IPS-15b (cell line): ENCODE measurements at regions not wholly inside any gene's neighbourhood (a gene's known extent, or its start where the extent isn't known, plus 50 kb on each side); places are given as distances from the start of the nearest gene placed in this dataset.

ENCODE experiments used
- H3K27me3 ChIP-seq: one replicate; pipeline ENCODE4 v1.6.1; 2013; ENCODE audit warnings: low read length; ENCODE audit not compliant: control insufficient read depth, insufficient read depth
- H3K36me3 ChIP-seq: one replicate; pipeline ENCODE4 v1.6.1; 2013; ENCODE audit warnings: low read length; ENCODE audit not compliant: control insufficient read depth, insufficient read depth
- H3K4me1 ChIP-seq: one replicate; pipeline ENCODE4 v1.6.1; 2013; ENCODE audit warnings: mild to moderate bottlenecking, low read length; ENCODE audit not compliant: control insufficient read depth, insufficient read depth
- H3K4me3 ChIP-seq: one replicate; pipeline ENCODE4 v1.5.1; 2013; ENCODE audit warnings: low read depth, low read length
- H3K9ac ChIP-seq: one replicate; pipeline ENCODE4 v1.6.1; 2013; ENCODE audit warnings: low read depth, mild to moderate bottlenecking, low read length
- H3K9me3 ChIP-seq: one replicate; pipeline ENCODE4 v1.6.1; 2013; ENCODE audit warnings: mild to moderate bottlenecking, low read length; ENCODE audit not compliant: control insufficient read depth, insufficient read depth

DNA sequence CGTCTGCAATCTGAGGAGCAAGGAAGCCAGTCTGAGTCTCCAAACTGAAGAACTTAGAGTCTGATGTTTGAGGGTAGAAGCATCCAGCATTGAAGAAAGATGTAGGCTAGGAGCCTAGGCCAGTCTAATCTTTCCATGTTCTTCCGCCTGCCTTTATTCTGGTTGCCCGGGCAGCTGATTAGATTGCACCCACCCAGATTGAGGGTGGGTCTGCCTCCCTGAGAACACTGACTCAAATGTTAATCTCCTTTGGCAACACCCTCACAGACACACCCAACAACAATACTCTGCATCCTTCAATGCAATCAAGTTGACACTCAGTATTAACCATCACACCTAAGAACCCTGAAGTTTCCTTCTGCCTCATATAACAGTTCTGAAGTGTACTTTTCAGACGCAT, 350.1 kb downstream of the RFPL4B start:
- Histone ChIP-seq H3K9me3 (no peaks in the 10 kb centered on the region), H3K36me3 (no peaks in the 10 kb centered on the region), H3K27me3 (no peaks in the 10 kb centered on the region), H3K4me1 (no peaks in the 10 kb centered on the region), H3K9ac (no peak overlapping the region), H3K4me3 (no peak overlapping the region)

DNA sequence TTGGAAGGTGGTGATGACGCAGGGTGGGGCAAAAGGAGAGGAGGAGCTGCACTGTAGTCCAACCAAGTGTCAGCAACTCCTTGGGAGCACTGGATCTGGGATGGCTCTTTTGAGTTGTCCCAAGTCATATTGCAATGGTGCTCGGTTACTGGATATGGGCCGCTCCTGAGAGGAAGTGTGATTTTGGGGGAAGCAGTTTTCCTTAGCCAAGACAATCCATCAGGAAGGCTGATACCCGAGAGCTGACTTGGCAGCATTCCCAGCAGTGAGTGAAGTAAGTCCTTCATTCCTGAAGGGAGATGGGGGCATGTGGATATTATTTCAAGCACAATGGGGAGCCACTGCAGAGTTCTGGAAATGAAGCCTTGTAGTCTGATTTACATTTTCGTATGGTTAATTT, 354.1 kb downstream of the RFPL4B start:
- Histone ChIP-seq H3K27me3 (no peaks in the 10 kb centered on the region), H3K4me3 (no peak overlapping the region), H3K36me3 (no peaks in the 10 kb centered on the region), H3K4me1 (no peaks in the 10 kb centered on the region), H3K9me3 (no peaks in the 10 kb centered on the region), H3K9ac (no peak overlapping the region)

- no peaks in the 10 kb centered on the region for H3K4me1 ChIP-seq
- H3K4me3 ChIP-seq: no peak overlapping the region
- no peaks in the 10 kb centered on the region for H3K27me3 ChIP-seq
- H3K9me3 ChIP-seq: no peaks in the 10 kb centered on the region
- no peaks in the 10 kb centered on the region for H3K36me3 ChIP-seq
- H3K9ac ChIP-seq: no peak overlapping the region
Measured at GRCh38 chr6:112710710-112711109, 363.6 kb downstream of the RFPL4B start.

DNA sequence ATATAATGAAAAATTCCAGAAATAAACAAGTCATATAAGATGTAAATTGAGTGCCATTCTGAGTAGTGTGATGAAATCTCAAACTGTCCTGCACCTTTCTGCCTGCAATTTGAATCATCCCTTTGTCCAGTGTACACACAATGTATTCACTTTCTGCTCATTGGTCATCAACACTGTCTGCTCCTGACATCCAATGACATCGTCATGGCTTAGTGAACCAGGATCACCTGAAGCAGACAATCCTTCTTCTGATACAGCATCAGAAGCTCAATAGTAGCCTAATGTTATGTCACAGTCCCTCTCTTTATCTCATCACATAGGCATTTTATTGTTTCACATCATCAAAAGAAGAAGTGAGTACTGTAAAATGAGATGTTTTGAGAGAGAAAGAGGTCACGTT, 366.3 kb downstream of the RFPL4B start:
- H3K4me1 ChIP-seq: no peaks in the 10 kb centered on the region
- H3K27me3 ChIP-seq: no peaks in the 10 kb centered on the region
- H3K4me3 ChIP-seq: no peak overlapping the region
- H3K36me3 ChIP-seq: no peaks in the 10 kb centered on the region
- no peak overlapping the region for H3K9ac ChIP-seq
- H3K9me3 ChIP-seq: no peaks in the 10 kb centered on the region

DNA sequence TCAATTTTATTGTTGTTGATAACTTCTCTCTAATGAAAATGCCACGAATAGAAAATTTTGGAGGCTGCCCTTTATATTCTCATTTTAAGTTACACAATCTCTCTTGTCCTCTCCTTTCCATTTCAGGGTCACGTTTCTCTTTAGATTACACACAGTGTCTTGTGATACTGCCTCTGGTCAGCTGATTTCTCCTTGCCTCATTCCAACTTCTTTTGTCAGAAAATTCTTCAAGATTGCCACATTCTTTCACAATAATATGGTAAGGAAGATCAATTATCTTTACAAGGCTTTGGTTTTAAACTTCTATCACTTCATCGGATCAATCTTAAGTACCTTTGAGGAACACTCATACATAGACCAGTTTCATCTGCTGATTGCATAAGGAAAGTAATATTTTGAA, 370.3 kb downstream of the RFPL4B start:
- no peak overlapping the region for H3K9ac ChIP-seq
- H3K4me1 ChIP-seq: no peaks in the 10 kb centered on the region
- H3K36me3 ChIP-seq: no peaks in the 10 kb centered on the region
- no peaks in the 10 kb centered on the region for H3K9me3 ChIP-seq
- H3K27me3 ChIP-seq: no peaks in the 10 kb centered on the region
- no peak overlapping the region for H3K4me3 ChIP-seq

DNA sequence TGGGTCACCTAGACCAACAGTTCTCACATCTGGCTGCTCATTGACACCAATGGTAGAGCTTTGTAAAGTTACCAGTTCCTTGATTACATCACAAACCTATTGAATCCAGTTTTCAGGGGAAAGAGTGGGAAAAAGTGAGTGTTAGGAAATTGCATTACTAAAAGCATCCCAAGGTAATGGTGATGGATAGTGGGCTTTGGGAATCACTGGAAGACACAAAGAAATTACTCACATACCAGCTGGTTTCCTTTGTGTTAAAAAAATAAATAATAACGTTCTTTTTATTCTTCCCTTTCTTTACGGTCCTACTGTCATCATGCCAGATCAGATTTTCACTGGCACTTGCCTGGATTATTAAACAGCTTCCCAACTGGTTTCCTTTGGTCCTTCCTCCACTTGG, 370.7 kb downstream of the RFPL4B start:
- no peaks in the 10 kb centered on the region for H3K36me3 ChIP-seq
- H3K4me1 ChIP-seq: no peaks in the 10 kb centered on the region
- no peaks in the 10 kb centered on the region for H3K27me3 ChIP-seq
- no peaks in the 10 kb centered on the region for H3K9me3 ChIP-seq
- H3K9ac ChIP-seq: no peak overlapping the region
- H3K4me3 ChIP-seq: no peak overlapping the region

DNA sequence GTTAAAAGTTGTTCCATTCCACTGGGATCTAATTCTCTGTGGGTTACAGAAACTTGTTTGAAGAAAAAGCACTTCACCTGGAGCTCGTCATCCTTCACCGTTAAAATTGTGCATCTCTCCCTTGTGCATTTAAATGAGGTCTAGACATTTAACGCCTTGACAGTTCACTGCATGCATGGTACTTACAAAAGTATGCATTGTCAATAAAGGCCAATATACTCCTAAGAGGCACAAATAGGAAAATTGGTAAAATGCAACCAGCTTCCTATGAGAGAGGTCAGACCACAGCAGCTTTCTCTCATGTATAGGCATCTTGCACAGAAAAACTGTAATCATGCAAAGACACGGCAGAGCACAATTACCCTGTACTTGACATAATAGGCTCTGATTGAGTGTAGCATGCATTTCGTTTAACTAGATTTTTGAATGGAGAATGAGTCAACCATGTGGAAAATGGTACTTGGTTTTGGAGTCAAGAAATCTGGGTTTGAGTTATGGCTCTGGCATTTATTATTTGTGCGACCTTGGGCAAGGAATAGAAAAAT, 378.5 kb downstream of the RFPL4B start:
- no peak overlapping the region for H3K4me3 ChIP-seq
- no peaks in the 10 kb centered on the region for H3K4me1 ChIP-seq
- no peaks in the 10 kb centered on the region for H3K36me3 ChIP-seq
- H3K27me3 ChIP-seq: no peaks in the 10 kb centered on the region
- H3K9me3 ChIP-seq: no peaks in the 10 kb centered on the region
- H3K9ac ChIP-seq: no peak overlapping the region

DNA sequence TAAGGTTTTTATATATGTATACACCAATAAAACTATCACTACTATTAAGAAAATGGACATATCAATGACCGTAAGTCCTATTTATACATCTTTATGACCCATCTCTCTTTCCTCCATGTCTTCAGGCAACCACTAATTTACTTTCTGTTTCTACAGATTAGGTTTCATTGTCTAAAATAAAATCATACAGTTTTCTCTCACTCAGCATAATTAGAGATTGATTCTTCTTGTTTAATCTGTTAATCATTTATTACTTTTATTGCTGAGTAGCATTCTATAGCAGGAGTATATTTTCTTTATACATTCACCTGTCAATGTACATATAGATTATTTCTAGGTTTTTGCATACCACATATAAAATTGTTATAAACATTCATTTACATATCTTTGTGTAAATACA, 388.0 kb downstream of the RFPL4B start:
- no peak overlapping the region for H3K4me3 ChIP-seq

GRCh38 chr6:112739766-112740165, 392.6 kb downstream of the RFPL4B start:
- H3K4me1 ChIP-seq: peaks cover 15% of the 10 kb centered on the region
- H3K9ac ChIP-seq: no peak overlapping the region
- H3K36me3 ChIP-seq: no peaks in the 10 kb centered on the region
- H3K4me3 ChIP-seq: no peak overlapping the region
- no peaks in the 10 kb centered on the region for H3K9me3 ChIP-seq
- H3K27me3 ChIP-seq: no peaks in the 10 kb centered on the region

More for the DNA sequence above, 388.0 kb downstream of the RFPL4B start:
- Histone ChIP-seq H3K9me3 (no peaks in the 10 kb centered on the region), H3K36me3 (no peaks in the 10 kb centered on the region), H3K27me3 (no peaks in the 10 kb centered on the region), H3K4me1 (no peaks in the 10 kb centered on the region), H3K9ac (no peak overlapping the region)

DNA sequence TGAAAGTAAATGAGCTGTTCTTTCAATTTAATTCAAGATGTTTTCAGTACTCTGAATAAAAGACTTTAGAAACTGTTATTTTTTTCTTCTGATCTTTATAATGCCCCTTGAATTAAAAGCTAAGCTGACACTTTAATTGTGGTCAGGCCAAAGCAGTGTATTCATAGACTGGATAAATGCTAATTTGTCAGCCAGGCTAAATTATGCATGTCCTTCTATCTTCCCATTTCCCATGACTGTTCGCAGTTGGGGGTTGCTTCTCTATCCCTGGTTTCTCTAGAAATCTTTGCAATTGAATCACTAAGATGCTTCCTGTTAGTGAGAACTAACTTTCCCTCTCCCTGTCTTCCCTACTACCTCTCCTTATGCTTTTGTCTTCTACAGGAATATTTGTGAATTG, 396.2 kb downstream of the RFPL4B start:
- Histone ChIP-seq H3K4me1 (peaks cover 15% of the 10 kb centered on the region), H3K9ac (no peak overlapping the region), H3K36me3 (no peaks in the 10 kb centered on the region), H3K27me3 (no peaks in the 10 kb centered on the region), H3K4me3 (no peak overlapping the region), H3K9me3 (no peaks in the 10 kb centered on the region)

DNA sequence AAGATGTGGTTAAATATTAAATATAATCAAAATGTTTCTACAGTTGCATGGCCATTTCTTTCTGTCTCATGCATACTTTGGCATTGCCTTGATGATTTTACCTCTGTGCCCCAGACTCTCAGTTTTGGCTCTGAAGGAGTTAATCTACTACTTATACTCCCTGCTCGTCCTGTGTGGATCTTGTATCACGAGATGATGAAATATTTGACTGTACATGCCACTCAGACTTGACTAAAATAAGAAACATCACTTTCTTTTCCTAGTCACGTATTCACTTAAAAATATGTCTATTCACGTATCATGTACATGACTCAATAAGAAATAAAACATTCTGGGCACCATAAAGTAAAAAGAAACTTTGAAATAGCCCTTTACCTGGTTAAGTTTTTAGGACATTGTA, 397.7 kb downstream of the RFPL4B start:
- no peak overlapping the region for H3K9ac ChIP-seq
- no peak overlapping the region for H3K4me3 ChIP-seq
- H3K27me3 ChIP-seq: no peaks in the 10 kb centered on the region
- no peaks in the 10 kb centered on the region for H3K36me3 ChIP-seq
- no peaks in the 10 kb centered on the region for H3K9me3 ChIP-seq
- peaks cover 15% of the 10 kb centered on the region for H3K4me1 ChIP-seq

- H3K36me3 ChIP-seq: no peaks in the 10 kb centered on the region
- H3K9me3 ChIP-seq: no peaks in the 10 kb centered on the region
- no peak overlapping the region for H3K9ac ChIP-seq
Measured at GRCh38 chr6:112745765-112746164, 398.6 kb downstream of the RFPL4B start.

DNA sequence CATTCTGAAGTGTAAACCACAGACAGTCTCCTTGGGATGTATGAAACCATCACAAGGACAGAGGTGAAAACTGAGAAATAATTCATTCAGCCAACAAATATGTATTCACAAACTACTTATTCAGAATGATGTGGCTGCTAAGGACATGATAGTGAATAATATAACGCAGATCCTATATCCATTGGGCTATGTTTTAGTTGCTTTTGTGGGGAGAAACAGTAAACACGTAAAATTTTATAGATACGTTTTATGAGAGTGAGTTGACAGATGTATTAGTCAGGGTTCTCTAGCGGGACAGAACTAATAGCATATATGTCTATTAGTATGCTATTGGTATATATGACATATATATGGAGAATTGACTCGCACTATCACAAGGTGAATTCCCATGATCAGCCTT, 402.5 kb downstream of the RFPL4B start:
- Histone ChIP-seq H3K27me3 (no peaks in the 10 kb centered on the region), H3K9me3 (no peaks in the 10 kb centered on the region), H3K4me1 (no peaks in the 10 kb centered on the region), H3K4me3 (no peak overlapping the region), H3K9ac (no peak overlapping the region), H3K36me3 (no peaks in the 10 kb centered on the region)

More at GRCh38 chr6:112745765-112746164, 398.6 kb downstream of the RFPL4B start:
- no peak overlapping the region for H3K4me3 ChIP-seq
- H3K4me1 ChIP-seq: peaks cover 15% of the 10 kb centered on the region
- H3K27me3 ChIP-seq: no peaks in the 10 kb centered on the region
